OCI-LY1 (cell line): ENCODE measurements at regions not wholly inside any gene's neighbourhood (a gene's known extent, or its start where the extent isn't known, plus 50 kb on each side); places are given as distances from the start of the nearest gene placed in this dataset.

Experiments used
- EZH2 ChIP-seq: fragments of 200-600 bp; sonication (generic), shearing (Covaris generic); IDR thresholded peaks from 2 replicates; pipeline ENCODE4 v1.8.0; 2017; ENCODE audit warnings: borderline replicate concordance, mixed run types, mild to moderate bottlenecking, antibody characterized with exemption, low read length, moderate library complexity, mixed read lengths
- TF ChIP-seq, protein P1 (sequence below): fragments of 200-600 bp; sonication (generic), shearing (Covaris generic); IDR thresholded peaks from 2 replicates; pipeline ENCODE4 v1.5.1; 2017; ENCODE audit warnings: mild to moderate bottlenecking, antibody characterized with exemption, low read length, moderate library complexity, mixed read lengths

DNA sequence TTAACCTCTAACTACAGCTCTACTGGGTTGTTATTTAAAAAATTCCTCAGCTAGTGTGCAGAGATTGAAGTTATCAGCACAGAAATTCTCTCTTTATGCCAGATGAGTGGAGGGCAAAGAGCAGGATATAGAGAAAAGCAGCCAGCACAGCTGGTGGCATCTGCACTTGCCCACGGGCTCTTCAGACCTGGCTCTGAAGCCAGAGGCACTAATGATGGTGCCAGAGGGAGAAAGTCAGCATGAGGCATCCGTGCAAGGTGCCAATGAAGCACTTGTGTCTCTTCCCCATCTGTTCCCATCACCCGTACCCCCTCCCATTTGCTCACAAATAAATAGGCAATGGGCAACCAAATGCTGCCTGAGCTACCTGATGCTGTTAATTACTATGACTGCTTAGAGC lies 138.9 kb downstream of the OLFM4 start:
- TF ChIP-seq, protein P1, sequence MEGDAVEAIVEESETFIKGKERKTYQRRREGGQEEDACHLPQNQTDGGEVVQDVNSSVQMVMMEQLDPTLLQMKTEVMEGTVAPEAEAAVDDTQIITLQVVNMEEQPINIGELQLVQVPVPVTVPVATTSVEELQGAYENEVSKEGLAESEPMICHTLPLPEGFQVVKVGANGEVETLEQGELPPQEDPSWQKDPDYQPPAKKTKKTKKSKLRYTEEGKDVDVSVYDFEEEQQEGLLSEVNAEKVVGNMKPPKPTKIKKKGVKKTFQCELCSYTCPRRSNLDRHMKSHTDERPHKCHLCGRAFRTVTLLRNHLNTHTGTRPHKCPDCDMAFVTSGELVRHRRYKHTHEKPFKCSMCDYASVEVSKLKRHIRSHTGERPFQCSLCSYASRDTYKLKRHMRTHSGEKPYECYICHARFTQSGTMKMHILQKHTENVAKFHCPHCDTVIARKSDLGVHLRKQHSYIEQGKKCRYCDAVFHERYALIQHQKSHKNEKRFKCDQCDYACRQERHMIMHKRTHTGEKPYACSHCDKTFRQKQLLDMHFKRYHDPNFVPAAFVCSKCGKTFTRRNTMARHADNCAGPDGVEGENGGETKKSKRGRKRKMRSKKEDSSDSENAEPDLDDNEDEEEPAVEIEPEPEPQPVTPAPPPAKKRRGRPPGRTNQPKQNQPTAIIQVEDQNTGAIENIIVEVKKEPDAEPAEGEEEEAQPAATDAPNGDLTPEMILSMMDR: no peak
- TF ChIP-seq EZH2: no peak
